GM10266 (cell line): ENCODE measurements at regions not wholly inside any gene's neighbourhood (a gene's known extent, or its start where the extent isn't known, plus 50 kb on each side); places are given as distances from the start of the nearest gene placed in this dataset.

Source experiments
- DNase-seq: peaks from one replicate; pipeline ENCODE4 v3.0.0; 2012; ENCODE audit errors: extremely low spot score
- TF ChIP-seq, protein P1 (sequence below): IDR thresholded peaks from 2 replicates; pipeline ENCODE4 v1.5.1; 2012; ENCODE audit warnings: mild to moderate bottlenecking, low read depth; ENCODE audit not compliant: control insufficient read depth, insufficient read depth; ENCODE audit errors: missing control alignments

DNA sequence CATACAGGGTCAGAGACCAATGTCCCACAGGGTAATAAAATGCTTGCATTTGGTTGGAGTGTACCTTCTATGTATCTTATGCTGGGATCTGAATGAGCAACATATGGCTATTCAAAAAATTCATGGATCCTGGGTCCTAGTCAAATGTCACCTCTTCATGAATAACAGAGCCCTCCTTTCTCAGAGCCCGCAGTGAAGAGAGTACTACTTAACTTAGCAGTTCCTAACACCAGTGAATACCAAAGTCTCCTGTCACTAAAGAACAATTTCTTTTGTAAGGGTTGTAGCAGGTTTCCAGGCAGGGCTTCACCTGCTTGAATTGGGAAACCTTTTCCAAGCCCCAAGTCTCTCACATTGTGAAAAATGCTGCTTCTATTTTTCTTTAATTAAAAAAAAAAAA, 483.0 kb upstream of the DEPDC1 start:
- no peak for DNase-seq
- TF ChIP-seq, protein P1, sequence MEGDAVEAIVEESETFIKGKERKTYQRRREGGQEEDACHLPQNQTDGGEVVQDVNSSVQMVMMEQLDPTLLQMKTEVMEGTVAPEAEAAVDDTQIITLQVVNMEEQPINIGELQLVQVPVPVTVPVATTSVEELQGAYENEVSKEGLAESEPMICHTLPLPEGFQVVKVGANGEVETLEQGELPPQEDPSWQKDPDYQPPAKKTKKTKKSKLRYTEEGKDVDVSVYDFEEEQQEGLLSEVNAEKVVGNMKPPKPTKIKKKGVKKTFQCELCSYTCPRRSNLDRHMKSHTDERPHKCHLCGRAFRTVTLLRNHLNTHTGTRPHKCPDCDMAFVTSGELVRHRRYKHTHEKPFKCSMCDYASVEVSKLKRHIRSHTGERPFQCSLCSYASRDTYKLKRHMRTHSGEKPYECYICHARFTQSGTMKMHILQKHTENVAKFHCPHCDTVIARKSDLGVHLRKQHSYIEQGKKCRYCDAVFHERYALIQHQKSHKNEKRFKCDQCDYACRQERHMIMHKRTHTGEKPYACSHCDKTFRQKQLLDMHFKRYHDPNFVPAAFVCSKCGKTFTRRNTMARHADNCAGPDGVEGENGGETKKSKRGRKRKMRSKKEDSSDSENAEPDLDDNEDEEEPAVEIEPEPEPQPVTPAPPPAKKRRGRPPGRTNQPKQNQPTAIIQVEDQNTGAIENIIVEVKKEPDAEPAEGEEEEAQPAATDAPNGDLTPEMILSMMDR = no peak

DNA sequence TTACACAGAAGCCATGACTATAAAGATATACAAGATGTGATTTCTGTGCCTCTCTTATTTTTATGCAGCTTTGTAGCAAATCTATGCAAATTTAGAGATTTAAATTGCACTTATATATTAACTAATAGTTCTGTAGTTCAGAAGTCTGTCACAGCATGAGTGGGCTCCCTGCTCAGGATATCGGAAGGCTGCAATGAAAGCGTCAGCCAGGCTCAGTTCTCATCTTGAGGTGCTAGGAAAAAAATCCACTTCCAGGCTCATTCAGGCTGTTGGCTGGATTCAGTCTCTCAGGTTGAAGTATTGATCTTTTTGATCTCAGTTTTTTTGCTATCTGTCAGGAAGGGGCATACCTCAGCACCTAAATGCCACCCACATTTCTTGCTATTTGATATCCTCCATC, 487.4 kb upstream of the DEPDC1 start:
- TF ChIP-seq, protein P1 = no peak
- DNase-seq = no peak

DNA sequence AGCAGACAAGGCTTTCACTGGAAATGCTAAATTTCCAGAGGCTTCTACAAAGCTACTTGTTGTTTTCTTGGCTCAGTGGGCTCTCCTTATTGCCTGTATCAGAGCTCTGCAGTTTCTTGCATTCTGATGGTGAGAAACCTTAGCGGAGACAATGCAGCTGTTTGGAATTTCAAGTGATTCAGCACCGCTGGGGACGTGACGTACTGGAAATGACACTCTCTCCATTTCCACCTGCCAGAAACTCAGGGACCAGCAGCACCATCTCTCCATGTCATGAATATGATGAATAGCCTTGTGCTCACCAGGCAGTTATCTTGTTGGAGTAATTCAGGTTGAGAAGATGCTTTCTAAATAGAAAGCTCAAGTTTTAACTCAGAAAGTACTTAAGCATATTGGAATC, 497.2 kb upstream of the DEPDC1 start:
- TF ChIP-seq, protein P1 = no peak
- DNase-seq = no peak

DNA sequence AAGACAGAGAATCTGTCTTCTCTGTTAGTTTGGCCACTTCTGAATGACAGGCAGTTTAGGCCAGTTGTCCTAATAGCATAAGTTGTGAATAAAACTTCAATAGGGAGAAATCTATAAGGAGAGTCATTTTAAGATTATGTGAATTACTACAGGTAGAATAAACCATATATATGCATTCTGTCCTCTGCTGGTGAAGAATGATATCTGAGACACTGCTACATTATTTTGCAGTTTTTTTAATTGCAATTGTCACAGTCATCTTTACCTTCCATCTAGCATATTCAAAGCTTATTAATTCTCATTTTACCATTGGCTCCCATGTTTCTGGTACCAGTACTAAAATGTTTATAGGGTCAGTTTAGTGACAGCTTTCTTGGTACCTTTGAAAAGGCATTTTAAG, 519.6 kb upstream of the DEPDC1 start:
- no peak for DNase-seq
- TF ChIP-seq, protein P1 = no peak

DNA sequence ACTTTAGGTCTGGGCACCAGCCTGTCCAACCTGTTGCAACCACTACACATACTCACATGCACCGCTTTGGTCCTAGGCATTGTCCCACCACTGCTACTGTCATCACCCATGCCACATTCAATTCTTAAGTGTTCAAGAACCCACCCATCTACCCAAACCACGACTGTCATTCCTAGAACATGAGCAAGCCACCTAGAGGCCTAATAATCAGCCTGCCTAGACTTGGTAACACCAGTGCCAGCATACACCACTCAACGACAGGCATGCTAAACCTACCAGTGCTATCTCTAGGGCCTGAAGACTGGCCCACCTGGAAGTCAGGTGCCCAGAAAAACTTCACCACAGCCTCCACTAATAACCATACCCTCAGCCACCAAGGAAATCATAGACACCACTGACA, 532.8 kb upstream of the DEPDC1 start:
- DNase-seq = no peak
- TF ChIP-seq, protein P1 = no peak

DNA sequence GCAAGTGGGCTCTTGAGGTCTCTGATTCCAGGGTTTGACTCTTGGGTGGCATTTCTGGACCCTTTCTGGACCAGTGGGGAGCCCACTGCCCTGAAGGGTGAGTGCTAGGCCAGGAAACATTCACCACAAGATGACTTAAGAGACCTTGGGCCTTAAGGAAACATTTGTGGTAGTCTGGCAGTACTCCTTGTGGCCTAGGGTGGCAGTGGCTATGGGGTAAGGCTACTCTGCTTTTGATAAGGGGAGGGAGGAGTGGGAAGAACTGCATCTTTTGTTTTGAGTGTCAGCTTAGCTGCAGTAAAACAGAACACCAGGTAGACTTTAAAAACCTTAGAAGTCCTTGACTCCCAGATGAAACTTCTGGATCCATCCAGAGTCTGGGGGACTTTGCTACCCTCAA, 529.3 kb upstream of the LRRC7 start:
- TF ChIP-seq, protein P1 = no peak
- no peak for DNase-seq

DNA sequence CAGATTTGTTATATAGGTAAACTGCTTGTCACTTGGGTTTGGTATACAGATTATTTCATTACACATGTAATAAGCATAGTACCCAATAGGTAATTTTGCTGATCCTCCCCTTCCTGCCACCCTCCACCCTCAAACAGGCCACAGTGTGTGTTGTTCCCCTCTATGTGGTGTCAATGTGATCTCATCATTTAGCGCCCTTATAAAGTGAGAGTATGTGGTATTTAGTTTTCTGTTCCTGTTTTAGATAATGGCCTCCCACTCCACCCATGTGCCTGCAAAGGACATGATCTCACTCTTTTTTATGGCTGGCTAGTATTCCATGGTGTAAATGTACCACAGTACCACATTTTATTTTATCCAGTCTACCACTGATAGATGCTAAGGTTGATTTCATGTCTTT, 522.1 kb upstream of the LRRC7 start:
- TF ChIP-seq, protein P1 = no peak
- DNase-seq = no peak
